Liver (tissue), 8 donors: ENCODE measurements at regions not wholly inside any gene's neighbourhood (a gene's known extent, or its start where the extent isn't known, plus 50 kb on each side); places are given as distances from the start of the nearest gene placed in this dataset. TPM values are rescaled to one million over a fixed set of nuclear protein-coding genes. Genes with fewer than 3 reads are reported as not detected.

Experiments used
- DNase-seq: peaks from one replicate; pipeline ENCODE4 v3.0.0-alpha.2; 2017; ENCODE audit warnings: low spot score
- H3K27ac ChIP-seq, 2 donors: one replicate each; pipeline ENCODE4 v1.7.0; 2013; ENCODE audit warnings: inconsistent platforms in 2 of 2, low read length in 2 of 2, control low read depth in 1 of 2, low read depth in 1 of 2, mild to moderate bottlenecking in 1 of 2
- H3K27me3 ChIP-seq, 4 donors: one replicate each; pipeline versions ENCODE4 v1.6.1 to v1.7.0; 2013; ENCODE audit warnings: low read length in 3 of 4, inconsistent platforms in 1 of 4, mild to moderate bottlenecking in 1 of 4, moderate library complexity in 1 of 4; ENCODE audit not compliant: control insufficient read depth in 4 of 4, insufficient read depth in 4 of 4
- H3K36me3 ChIP-seq, 4 donors: one replicate each; pipeline versions ENCODE4 v1.6.1 to v1.7.0; 2013; ENCODE audit warnings: low read length in 3 of 4, mild to moderate bottlenecking in 3 of 4, low read depth in 1 of 4, moderate library complexity in 1 of 4; ENCODE audit not compliant: control insufficient read depth in 4 of 4, insufficient read depth in 3 of 4
- H3K4me1 ChIP-seq, 4 donors: one replicate each; pipeline versions ENCODE4 v1.6.1 to v1.7.0; 2013; ENCODE audit warnings: low read length in 3 of 4, mild to moderate bottlenecking in 3 of 4, moderate library complexity in 1 of 4; ENCODE audit not compliant: control insufficient read depth in 4 of 4, insufficient read depth in 4 of 4
- H3K4me3 ChIP-seq, 3 donors: one replicate each; pipeline versions ENCODE4 v1.6.1 to v1.7.0; 2013; ENCODE audit warnings: low read length in 3 of 3, control low read depth in 1 of 3, low read depth in 1 of 3, mild to moderate bottlenecking in 1 of 3
- H3K9ac ChIP-seq, 2 donors: one replicate each; pipeline ENCODE4 v1.7.0; 2013; ENCODE audit warnings: low read length in 2 of 2, mild to moderate bottlenecking in 2 of 2, moderate library complexity in 2 of 2, control low read depth in 1 of 2, low read depth in 1 of 2
- H3K9me3 ChIP-seq, 4 donors: one replicate each; pipeline versions ENCODE4 v1.6.1 to v1.7.0; 2013; ENCODE audit warnings: low read length in 3 of 4; ENCODE audit not compliant: control insufficient read depth in 4 of 4
- FOXA1 ChIP-seq: IDR thresholded peaks from 2 replicates; pipeline ENCODE4 v1.6.1; 2016; ENCODE audit warnings: antibody characterized with exemption
- GABPA ChIP-seq, 2 donors: IDR thresholded peaks in 1 of 2; conservative IDR thresholded peaks in 1 of 2; 2 replicates each; pipeline ENCODE4 v1.6.1; 2016; ENCODE audit warnings: antibody characterized with exemption in 2 of 2, mild to moderate bottlenecking in 1 of 2, moderate library complexity in 1 of 2
- HNF4G ChIP-seq: IDR thresholded peaks from 2 replicates; pipeline ENCODE4 v1.6.1; 2016; ENCODE audit warnings: antibody characterized with exemption
- JUND ChIP-seq, 2 donors: IDR thresholded peaks; 2 replicates each; pipeline ENCODE4 v1.6.1; 2016; ENCODE audit warnings: antibody characterized with exemption in 2 of 2
- MAX ChIP-seq: IDR thresholded peaks from 2 replicates; pipeline ENCODE4 v1.6.1; 2016; ENCODE audit warnings: antibody characterized with exemption
- NR2F2 ChIP-seq: IDR thresholded peaks from 2 replicates; pipeline ENCODE4 v1.6.1; 2016; ENCODE audit warnings: antibody characterized with exemption
- RAD21 ChIP-seq, 2 donors: IDR thresholded peaks; 2 replicates each; pipeline ENCODE4 v1.6.1; 2016; ENCODE audit warnings: antibody characterized with exemption in 2 of 2, mild to moderate bottlenecking in 2 of 2
- WGBS: extraction: QIAGEN DNeasy Blood & Tissue Kit; methylation state at CpG from one replicate; pipeline ENCODE4 v1.1.7; 2013; 5-methylcytosine and 5-hydroxymethylcytosine counted together
- small RNA-seq: library from RNA; depleted of rRNA; stranded (forward); fragments of <200 nt; gene quantifications from one replicate; pipeline ENCODE3, GENCODE V24; 2014
- donor health status: healthy.
- donor health status: healthy.
- donor health status: healthy.
- donor health status: healthy.

DNA sequence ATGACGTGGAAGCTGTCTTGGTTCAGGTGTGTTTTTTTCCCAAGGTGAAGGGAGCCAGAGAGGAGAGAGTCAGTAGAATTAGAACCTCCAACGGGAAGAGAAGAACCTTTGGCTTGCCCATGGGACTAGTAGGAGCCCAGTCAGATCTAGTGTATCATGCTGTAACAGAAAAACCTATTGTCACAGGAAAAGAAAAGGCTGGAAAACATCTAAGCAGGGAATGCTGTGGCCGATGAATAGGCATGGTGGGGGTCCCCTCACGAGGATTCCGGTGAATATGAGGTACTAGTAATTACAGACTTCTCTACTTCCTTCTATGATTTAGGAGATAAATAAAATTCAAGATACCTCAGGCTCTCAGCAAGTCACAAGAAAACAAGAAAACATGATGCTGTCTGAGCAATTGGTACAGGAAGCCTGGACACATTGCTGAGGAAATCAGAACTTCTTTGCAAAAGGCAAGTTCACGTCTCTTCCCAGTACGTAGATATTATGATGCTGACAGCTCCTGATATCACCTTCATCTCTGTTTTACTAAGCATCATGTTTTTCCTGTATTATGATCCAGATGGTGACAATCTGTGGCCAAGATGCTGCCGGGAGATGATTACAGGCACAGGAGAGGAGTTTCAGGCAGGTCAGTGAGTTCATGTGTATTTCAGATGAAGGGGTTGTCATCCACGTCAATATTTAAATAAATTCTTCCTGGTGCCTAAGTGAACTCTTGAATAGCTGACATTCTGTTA is 54.3 kb upstream of the NPY start:
- Histone ChIP-seq H3K36me3 (peaks cover 0 to 2% (median 0%) of the 10 kb centered on the region in 4 donors), H3K27ac (no peak overlapping the region), H3K27me3 (peaks cover 0 to 2% (median 0%) of the 10 kb centered on the region in 4 donors), H3K9me3 (no peaks in the 10 kb centered on the region), H3K9ac (no peak overlapping the region), H3K4me3 (no peak overlapping the region), H3K4me1 (no peaks in the 10 kb centered on the region)
- TF ChIP-seq JUND (IDR thresholded peaks at IDR 0.05) (no peak), GABPA (IDR thresholded peaks at IDR 0.05 in 1 of 2, conservative IDR thresholded peaks at IDR 0.05 in 1 of 2) (no peak), MAX (no peak)
- WGBS = 63% methylated on average over 9 of the region's 9 CpGs
- no peak for DNase-seq

- H3K4me3 ChIP-seq = no peak overlapping the region
- peaks cover 0 to 2% (median 0%) of the 10 kb centered on the region in 4 donors for H3K36me3 ChIP-seq
- H3K27me3 ChIP-seq = peaks cover 0 to 2% (median 0%) of the 10 kb centered on the region in 4 donors
- no peak overlapping the region for H3K27ac ChIP-seq
- H3K9ac ChIP-seq = no peak overlapping the region
- TF ChIP-seq MAX = no peak
- TF ChIP-seq NR2F2 = no peak
- no peak for DNase-seq
- H3K4me1 ChIP-seq = no peaks in the 10 kb centered on the region
- no peaks in the 10 kb centered on the region for H3K9me3 ChIP-seq
Observed at GRCh38 chr7:24231493-24231892, 52.5 kb upstream of the NPY start.

DNA sequence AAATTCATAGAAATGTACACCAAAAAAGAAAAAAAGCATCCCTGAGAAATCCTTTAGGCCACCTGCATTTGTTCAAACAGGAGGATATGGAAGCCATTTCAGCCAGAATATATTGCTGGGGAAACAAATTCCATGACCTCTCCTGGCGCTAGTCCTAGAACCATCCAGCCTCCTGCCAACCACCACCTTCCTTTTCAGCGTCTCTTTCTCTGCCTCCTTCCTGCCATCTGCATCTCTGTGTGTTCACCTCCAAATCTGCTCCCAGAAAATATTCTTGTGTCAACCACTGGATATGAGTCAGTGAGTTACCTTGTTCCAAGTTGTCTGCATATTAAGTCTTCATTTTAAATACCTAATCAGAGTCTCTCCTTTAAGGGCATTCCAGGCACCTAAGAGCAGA is 50.6 kb upstream of the NPY start:
- Histone ChIP-seq H3K27me3 (peaks cover 0 to 2% (median 0%) of the 10 kb centered on the region in 4 donors), H3K4me1 (no peaks in the 10 kb centered on the region), H3K9ac (no peak overlapping the region), H3K36me3 (peaks cover 0 to 2% (median 0%) of the 10 kb centered on the region in 4 donors), H3K27ac (no peak overlapping the region), H3K4me3 (no peak overlapping the region), H3K9me3 (no peaks in the 10 kb centered on the region)
- 80% methylated on average over 2 of the region's 2 CpGs for WGBS
- no peak for TF ChIP-seq FOXA1
- TF ChIP-seq HNF4G = no peak
- TF ChIP-seq RAD21 (IDR thresholded peaks at IDR 0.05) = no peak
- DNase-seq = no peak

Small RNAs in the stretch of these regions (small RNA-seq; reads per million reads assigned to genes)
- not detected for gene RNA5SP228
